Endothelial cell of umbilical vein (primary cell): ENCODE measurements at regions not wholly inside any gene's neighbourhood (a gene's known extent, or its start where the extent isn't known, plus 50 kb on each side); places are given as distances from the start of the nearest gene placed in this dataset.

Experiments
- BruUV-seq: library from RNA; stranded (reverse); fragments of 400-500 nt; replicated peaks from 2 replicates; lab custom pipeline; 2021; lab: Mats Ljungman, UMichigan
- CTCF ChIA-PET: fragments of 300-600, 350-600 bp; sonication (Branson Sonifier 250); formaldehyde crosslinking; loops from one replicate; lab custom pipeline; 2021; ENCODE audit warnings: antibody characterized with exemption, inconsistent platforms; lab: Charles Lee
- POLR2A ChIA-PET: fragments of 300-600, 350-600 bp; sonication (Branson Sonifier 250); formaldehyde crosslinking; loops from one replicate; lab custom pipeline; 2021; ENCODE audit warnings: antibody characterized with exemption, inconsistent platforms; lab: Charles Lee
- DNase-seq: peaks from one replicate; pipeline ENCODE4 v3.0.0-alpha.2; 2011; ENCODE audit warnings: low read depth, low spot score
- FAIRE-seq: peaks from 2 replicates; lab custom pipeline; 2011; peaks lifted over from hg19 to GRCh38; lab: Jason Lieb, UNC
- H2AFZ ChIP-seq: 2 replicates; pipeline ENCODE4 v1.6.0; 2012; ENCODE audit warnings: low read depth, low read length, control low read depth, inconsistent platforms
- H3K27ac ChIP-seq: 2 replicates; pipeline ENCODE4 v1.5.1; 2011; ENCODE audit warnings: low read depth, mild to moderate bottlenecking, control low read depth, low read length, moderate library complexity; ENCODE audit not compliant: insufficient read depth
- H3K27me3 ChIP-seq, 2 experiments: 2 replicates each; pipeline versions ENCODE4 v1.6.0 to v1.6.1; 2011; ENCODE audit warnings: low read length in 2 of 2, mixed read lengths in 1 of 2; ENCODE audit not compliant: control insufficient read depth in 2 of 2, insufficient read depth in 2 of 2
- H3K36me3 ChIP-seq, 2 experiments: 2 replicates in 1 of 2; 3 replicates in 1 of 2; pipeline ENCODE4 v1.5.1; 2011; ENCODE audit warnings: low read length in 2 of 2, mild to moderate bottlenecking in 1 of 2, moderate library complexity in 1 of 2; ENCODE audit not compliant: control insufficient read depth in 2 of 2, insufficient read depth in 2 of 2; ENCODE audit errors: extremely low read depth in 1 of 2
- H3K4me1 ChIP-seq: 3 replicates; pipeline ENCODE4 v1.5.1; 2011; ENCODE audit warnings: mild to moderate bottlenecking, low read length; ENCODE audit not compliant: control insufficient read depth, insufficient read depth; ENCODE audit errors: extremely low read depth
- H3K4me2 ChIP-seq: 2 replicates; pipeline ENCODE4 v1.6.1; 2011; ENCODE audit warnings: low read length, control low read depth, mixed read lengths; ENCODE audit not compliant: insufficient read depth
- H3K4me3 ChIP-seq, 3 experiments: fragments of 200-600 bp in 1 of 3; sonication (generic), shearing (Covaris generic) in 1 of 3; replicated peaks in 1 of 3; 2 replicates each; pipeline ENCODE4 v1.5.1; 2011 to 2016; ENCODE audit warnings: control low read depth in 3 of 3, low read length in 3 of 3, mild to moderate bottlenecking in 2 of 3, inconsistent platforms in 1 of 3, low read depth in 1 of 3, moderate library complexity in 1 of 3; ENCODE audit not compliant: insufficient read depth in 1 of 3
- H3K79me2 ChIP-seq: 2 replicates; pipeline ENCODE4 v1.6.0; 2012; ENCODE audit warnings: low read length, inconsistent platforms; ENCODE audit not compliant: control insufficient read depth, insufficient read depth
- H3K9ac ChIP-seq: replicated peaks from 2 replicates; pipeline ENCODE3; 2011; ENCODE audit warnings: low read length, control low read depth; ENCODE audit not compliant: insufficient read depth; ENCODE audit errors: extremely low read depth
- H3K9me1 ChIP-seq: replicated peaks from 3 replicates; pipeline ENCODE4 v1.6.0; 2011; ENCODE audit warnings: mild to moderate bottlenecking, low read length; ENCODE audit not compliant: control insufficient read depth, insufficient read depth; ENCODE audit errors: extremely low read depth
- H3K9me3 ChIP-seq: replicated peaks from 2 replicates; pipeline ENCODE4 v1.5.1; 2012; ENCODE audit warnings: low read length, inconsistent platforms; ENCODE audit not compliant: control insufficient read depth, insufficient read depth
- H4K20me1 ChIP-seq: replicated peaks from 2 replicates; pipeline ENCODE3; 2011; ENCODE audit warnings: mild to moderate bottlenecking, low read length; ENCODE audit not compliant: control insufficient read depth, insufficient read depth; ENCODE audit errors: extremely low read depth
- EZH2 ChIP-seq: IDR thresholded peaks from 2 replicates; pipeline ENCODE4 v1.6.1; 2012; ENCODE audit warnings: borderline replicate concordance, low read depth, mild to moderate bottlenecking, moderate library complexity, low read length, inconsistent platforms; ENCODE audit not compliant: severe bottlenecking
- FOS ChIP-seq: IDR thresholded peaks from 2 replicates; pipeline ENCODE4 v1.6.1; 2011; ENCODE audit warnings: mild to moderate bottlenecking, low read length, moderate library complexity, borderline replicate concordance; ENCODE audit not compliant: insufficient read depth
- GATA2 ChIP-seq: IDR thresholded peaks from 2 replicates; pipeline ENCODE4 v1.7.0; 2011; ENCODE audit warnings: low read depth, mild to moderate bottlenecking, moderate library complexity, mixed read lengths, low read length; ENCODE audit not compliant: insufficient read length, insufficient read depth
- JUN ChIP-seq: IDR thresholded peaks from 2 replicates; pipeline ENCODE4 v1.6.1; 2011; ENCODE audit warnings: borderline replicate concordance, low read depth; ENCODE audit not compliant: insufficient read length, insufficient read depth
- MYC ChIP-seq: IDR thresholded peaks from one replicate; pipeline ENCODE4 v1.6.1; 2011; ENCODE audit warnings: mild to moderate bottlenecking, low read depth, low read length
- POLR2A ChIP-seq: IDR thresholded peaks from 2 replicates; pipeline ENCODE4 v1.6.1; 2012; ENCODE audit warnings: low read depth, mild to moderate bottlenecking, control low read depth, low read length
- POLR2AphosphoS5 ChIP-seq: IDR thresholded peaks from 2 replicates; pipeline ENCODE4 v1.6.1; 2012; ENCODE audit warnings: low read depth, mild to moderate bottlenecking, control low read depth, low read length, moderate library complexity; ENCODE audit not compliant: insufficient read depth
- dilution Hi-C: fragments of 300-500 bp; cut with MboI; formaldehyde crosslinking; loops from one replicate; pipeline ENCODE4 v1.15.0; 2019; ENCODE audit warnings: low sequenced_read_pairs; ENCODE audit not compliant: extremely low pct_ligation_motif_present
- intact Hi-C: fragments of 100-400 bp; cut with micrococcal nuclease; formaldehyde crosslinking; loops from one replicate; pipeline ENCODE4 v1.10.0; 2022
- TF ChIP-seq, protein P1 (sequence below): IDR thresholded peaks from 2 replicates; pipeline ENCODE4 v1.6.1; 2011; ENCODE audit not compliant: insufficient read depth, insufficient read length
- TF ChIP-seq, protein P2 (sequence below), 2 donors: IDR thresholded peaks; 1 replicate in 1 of 2; 2 replicates in 1 of 2; pipeline ENCODE4 v1.5.1; 2011; ENCODE audit warnings: low read length in 2 of 2, mild to moderate bottlenecking in 2 of 2, moderate library complexity in 2 of 2, control low read depth in 1 of 2, inconsistent platforms in 1 of 2, low read depth in 1 of 2; ENCODE audit not compliant: insufficient read depth in 1 of 2; ENCODE audit errors: extremely low read depth in 1 of 2

DNA sequence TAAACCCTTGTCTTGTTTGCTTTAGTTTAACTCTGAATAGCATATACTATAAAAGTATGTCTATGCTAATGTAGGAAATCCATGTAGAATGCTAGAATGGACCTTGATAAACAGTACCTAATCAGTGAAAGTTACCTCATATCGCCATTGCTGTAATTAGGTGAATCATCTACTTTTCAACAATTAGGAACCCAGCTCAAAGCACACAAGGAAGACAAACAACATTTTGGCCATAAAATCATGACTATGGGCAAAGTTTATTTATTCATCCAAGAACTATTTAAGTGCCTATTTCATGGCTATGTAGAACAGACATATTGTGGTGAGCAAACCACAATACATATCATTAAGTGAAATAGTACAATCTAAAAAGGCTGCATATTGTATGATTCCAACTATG, 1043.2 kb downstream of the BRINP3 start:
- no peak overlapping the region for H2AFZ ChIP-seq
- TF ChIP-seq, protein P1, sequence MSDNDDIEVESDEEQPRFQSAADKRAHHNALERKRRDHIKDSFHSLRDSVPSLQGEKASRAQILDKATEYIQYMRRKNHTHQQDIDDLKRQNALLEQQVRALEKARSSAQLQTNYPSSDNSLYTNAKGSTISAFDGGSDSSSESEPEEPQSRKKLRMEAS, result no peak
- TF ChIP-seq GATA2 (no peak), POLR2AphosphoS5 (no peak), FOS (no peak), MYC (no peak), EZH2 (no peak), JUN (no peak)
- intact Hi-C loops (loop anchor here (10.0 kb wide), 1 partner anchor 240 kb away; no protein-coding TSS in a partner anchor), dilution Hi-C loops (no loop called here)
- no peaks in the 10 kb centered on the region for H3K9me3 ChIP-seq
- H3K4me1 ChIP-seq, result no peaks in the 10 kb centered on the region
- no peaks in the 10 kb centered on the region for H4K20me1 ChIP-seq
- CTCF ChIA-PET, result no interaction called here
- FAIRE-seq, result no peak
- POLR2A ChIA-PET, result interaction anchor here (0.6 kb wide), 1 partner anchor 889 kb away, joined by 3 read pairs; no protein-coding TSS in a partner anchor
- no peaks in the 10 kb centered on the region for H3K27me3 ChIP-seq
- H3K27ac ChIP-seq, result no peak overlapping the region
- DNase-seq, result no peak
- BruUV-seq, result no TSS peak
- H3K79me2 ChIP-seq, result no peaks in the 10 kb centered on the region
- H3K9me1 ChIP-seq, result no peaks in the 10 kb centered on the region
- no peak overlapping the region for H3K9ac ChIP-seq
- no peak overlapping the region for H3K4me3 ChIP-seq
- H3K4me2 ChIP-seq, result no peak overlapping the region
- no peaks in the 10 kb centered on the region for H3K36me3 ChIP-seq

DNA sequence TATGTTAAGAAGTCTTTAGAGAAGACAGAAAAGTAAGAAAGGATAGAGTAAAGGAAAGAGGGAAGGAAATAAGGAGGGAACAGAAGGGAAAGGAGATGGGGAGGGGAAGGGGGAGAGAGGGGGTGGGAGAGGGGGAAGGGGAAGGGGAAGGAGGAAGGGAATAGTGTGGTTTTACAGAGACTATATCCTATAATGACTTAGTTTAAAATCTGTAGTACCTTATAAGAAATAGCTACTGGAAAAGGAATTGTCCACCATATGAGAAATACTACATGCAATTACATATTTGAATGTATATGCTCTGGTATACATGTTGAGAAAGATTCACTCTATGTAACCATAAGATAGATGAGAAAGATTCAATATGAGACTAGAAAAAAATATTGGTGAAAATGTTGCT, 1042.3 kb downstream of the BRINP3 start:
- Histone ChIP-seq H3K4me2 (no peak overlapping the region), H4K20me1 (no peaks in the 10 kb centered on the region), H3K27ac (no peak overlapping the region), H3K9ac (no peak overlapping the region), H3K9me3 (no peaks in the 10 kb centered on the region), H3K36me3 (no peaks in the 10 kb centered on the region), H3K4me3 (no peak overlapping the region), H3K27me3 (no peaks in the 10 kb centered on the region), H3K4me1 (no peaks in the 10 kb centered on the region), H3K9me1 (no peaks in the 10 kb centered on the region), H2AFZ (no peak overlapping the region), H3K79me2 (no peaks in the 10 kb centered on the region)
- CTCF ChIA-PET, result interaction anchor here (1.3 kb wide), 1 partner anchor 886 kb away, joined by 3 read pairs; no protein-coding TSS in a partner anchor
- no TSS peak for BruUV-seq
- TF ChIP-seq POLR2AphosphoS5, result no peak
- TF ChIP-seq GATA2, result no peak
- TF ChIP-seq JUN, result no peak
- TF ChIP-seq, protein P1, result no peak
- TF ChIP-seq FOS, result no peak
- TF ChIP-seq MYC, result no peak
- TF ChIP-seq EZH2, result no peak
- TF ChIP-seq POLR2A, result no peak
- TF ChIP-seq, protein P2, sequence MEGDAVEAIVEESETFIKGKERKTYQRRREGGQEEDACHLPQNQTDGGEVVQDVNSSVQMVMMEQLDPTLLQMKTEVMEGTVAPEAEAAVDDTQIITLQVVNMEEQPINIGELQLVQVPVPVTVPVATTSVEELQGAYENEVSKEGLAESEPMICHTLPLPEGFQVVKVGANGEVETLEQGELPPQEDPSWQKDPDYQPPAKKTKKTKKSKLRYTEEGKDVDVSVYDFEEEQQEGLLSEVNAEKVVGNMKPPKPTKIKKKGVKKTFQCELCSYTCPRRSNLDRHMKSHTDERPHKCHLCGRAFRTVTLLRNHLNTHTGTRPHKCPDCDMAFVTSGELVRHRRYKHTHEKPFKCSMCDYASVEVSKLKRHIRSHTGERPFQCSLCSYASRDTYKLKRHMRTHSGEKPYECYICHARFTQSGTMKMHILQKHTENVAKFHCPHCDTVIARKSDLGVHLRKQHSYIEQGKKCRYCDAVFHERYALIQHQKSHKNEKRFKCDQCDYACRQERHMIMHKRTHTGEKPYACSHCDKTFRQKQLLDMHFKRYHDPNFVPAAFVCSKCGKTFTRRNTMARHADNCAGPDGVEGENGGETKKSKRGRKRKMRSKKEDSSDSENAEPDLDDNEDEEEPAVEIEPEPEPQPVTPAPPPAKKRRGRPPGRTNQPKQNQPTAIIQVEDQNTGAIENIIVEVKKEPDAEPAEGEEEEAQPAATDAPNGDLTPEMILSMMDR (IDR thresholded peaks at IDR 0.05; ENCODE audit: extremely low read depth in 1 of 2, insufficient read depth in 1 of 2, low read depth in 1 of 2, low read length in 2 of 2), result no peak
- no peak for DNase-seq
- dilution Hi-C loops (no loop called here), intact Hi-C loops (loop anchor here (10.0 kb wide), 1 partner anchor 239 kb away; no protein-coding TSS in a partner anchor)
- no peak for FAIRE-seq
- POLR2A ChIA-PET, result no interaction called here
